GM20000 (cell line): ENCODE measurements at regions not wholly inside any gene's neighbourhood (a gene's known extent, or its start where the extent isn't known, plus 50 kb on each side); places are given as distances from the start of the nearest gene placed in this dataset.

Experiments used
- DNase-seq: peaks from one replicate; pipeline ENCODE4 v3.0.0; 2012; ENCODE audit warnings: low spot score
- TF ChIP-seq, protein P1 (sequence below): IDR thresholded peaks from 2 replicates; pipeline ENCODE4 v1.5.1; 2012; ENCODE audit warnings: mild to moderate bottlenecking, control low read depth; ENCODE audit errors: extremely low read depth, missing control alignments

DNA sequence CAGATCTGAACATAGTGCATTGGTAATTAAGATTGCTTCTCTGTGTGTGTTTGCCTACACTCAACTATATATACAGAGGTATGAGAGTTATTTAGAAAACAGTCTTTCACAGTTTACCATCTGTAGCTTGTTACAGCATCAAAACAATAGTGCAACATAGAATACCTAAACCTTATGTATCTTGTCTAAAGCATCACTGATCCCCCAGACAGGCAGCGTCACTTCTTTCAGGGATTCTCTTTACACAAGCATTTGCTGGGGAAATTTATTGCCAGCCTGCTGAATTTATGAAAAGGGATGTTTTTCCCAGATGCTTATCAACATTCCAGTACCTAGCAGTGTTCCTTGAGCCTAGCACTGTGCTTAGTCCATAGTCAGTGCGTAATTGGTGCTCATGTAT lies 195.8 kb upstream of the COL8A1 start:
- no peak for DNase-seq
- TF ChIP-seq, protein P1, sequence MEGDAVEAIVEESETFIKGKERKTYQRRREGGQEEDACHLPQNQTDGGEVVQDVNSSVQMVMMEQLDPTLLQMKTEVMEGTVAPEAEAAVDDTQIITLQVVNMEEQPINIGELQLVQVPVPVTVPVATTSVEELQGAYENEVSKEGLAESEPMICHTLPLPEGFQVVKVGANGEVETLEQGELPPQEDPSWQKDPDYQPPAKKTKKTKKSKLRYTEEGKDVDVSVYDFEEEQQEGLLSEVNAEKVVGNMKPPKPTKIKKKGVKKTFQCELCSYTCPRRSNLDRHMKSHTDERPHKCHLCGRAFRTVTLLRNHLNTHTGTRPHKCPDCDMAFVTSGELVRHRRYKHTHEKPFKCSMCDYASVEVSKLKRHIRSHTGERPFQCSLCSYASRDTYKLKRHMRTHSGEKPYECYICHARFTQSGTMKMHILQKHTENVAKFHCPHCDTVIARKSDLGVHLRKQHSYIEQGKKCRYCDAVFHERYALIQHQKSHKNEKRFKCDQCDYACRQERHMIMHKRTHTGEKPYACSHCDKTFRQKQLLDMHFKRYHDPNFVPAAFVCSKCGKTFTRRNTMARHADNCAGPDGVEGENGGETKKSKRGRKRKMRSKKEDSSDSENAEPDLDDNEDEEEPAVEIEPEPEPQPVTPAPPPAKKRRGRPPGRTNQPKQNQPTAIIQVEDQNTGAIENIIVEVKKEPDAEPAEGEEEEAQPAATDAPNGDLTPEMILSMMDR: no peak

DNA sequence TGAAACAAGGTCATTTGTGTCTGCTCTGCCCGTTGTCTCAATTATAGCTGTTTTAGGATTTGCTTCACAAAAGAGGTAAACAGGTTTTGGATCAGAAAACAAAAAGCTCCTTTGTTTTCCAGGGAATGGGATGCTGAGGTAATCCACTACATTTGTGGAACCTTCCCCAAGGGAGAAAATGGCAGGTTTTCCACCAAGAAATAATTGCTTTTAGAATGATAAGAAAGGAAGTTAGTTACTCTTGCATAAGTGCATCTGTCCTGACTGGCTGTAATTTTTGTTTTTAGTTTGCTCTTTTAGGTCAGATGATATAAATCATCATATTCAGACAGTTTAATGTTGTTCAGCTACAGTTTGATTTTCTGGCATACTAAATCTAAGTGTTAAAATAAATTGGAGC lies 198.5 kb upstream of the COL8A1 start:
- no peak for DNase-seq
- TF ChIP-seq, protein P1: no peak

DNA sequence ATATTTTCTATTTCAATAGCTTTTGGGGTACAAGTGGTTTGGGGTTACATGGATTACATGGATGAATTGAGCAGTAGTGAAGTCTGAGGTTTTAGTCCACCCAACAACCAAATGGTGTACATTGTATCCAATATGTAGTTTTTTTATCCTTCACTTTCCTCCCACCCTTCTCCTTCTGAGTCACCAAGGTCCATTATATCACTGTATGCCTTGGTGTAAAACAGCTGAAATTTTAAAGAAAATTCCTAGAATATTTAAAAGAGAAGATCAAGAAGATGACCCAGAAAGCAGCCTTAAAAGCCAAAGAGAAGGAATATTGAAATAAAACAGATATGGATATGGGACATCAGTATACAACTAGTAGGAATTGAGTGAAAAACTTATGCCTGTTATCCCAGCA lies 204.2 kb upstream of the COL8A1 start:
- TF ChIP-seq, protein P1: no peak
- DNase-seq: no peak

DNA sequence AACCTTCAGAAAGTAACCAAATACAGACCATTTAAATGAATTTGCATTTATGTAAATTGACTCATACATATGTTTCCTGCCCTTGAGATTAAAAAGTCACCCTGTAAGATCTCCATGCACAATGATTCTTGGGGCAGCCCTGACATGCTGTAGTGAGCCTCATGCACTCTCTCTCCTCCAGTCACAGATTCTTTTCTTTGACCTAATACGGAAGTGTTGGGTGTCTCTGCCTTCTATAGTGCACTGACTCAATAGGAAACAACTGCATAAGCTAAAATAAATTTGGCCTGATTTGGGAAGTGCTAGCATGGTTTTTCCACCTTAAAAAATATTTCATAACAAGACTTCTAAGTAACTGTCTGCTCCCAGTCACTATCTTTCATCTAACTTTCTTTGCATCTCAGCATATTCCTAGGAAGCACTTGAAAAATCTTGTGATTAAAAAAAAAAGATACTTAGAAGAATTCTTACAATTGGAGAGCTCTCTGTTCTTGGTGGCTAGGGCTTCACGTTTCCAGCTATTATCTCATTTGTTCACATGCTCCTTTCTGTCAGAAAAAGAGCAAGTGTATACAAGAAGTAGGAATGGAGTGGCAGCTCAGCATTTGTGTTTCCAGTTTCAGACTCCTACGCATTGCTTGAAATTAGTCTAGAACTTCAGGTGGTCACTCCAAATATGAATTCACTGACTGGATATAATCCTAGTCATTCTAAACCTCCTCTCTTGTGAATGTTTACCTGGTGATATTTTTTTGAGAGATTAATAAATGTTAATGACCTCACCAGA lies 207.9 kb upstream of the COL8A1 start:
- TF ChIP-seq, protein P1: no peak
- DNase-seq: peak; percentile 20

DNA sequence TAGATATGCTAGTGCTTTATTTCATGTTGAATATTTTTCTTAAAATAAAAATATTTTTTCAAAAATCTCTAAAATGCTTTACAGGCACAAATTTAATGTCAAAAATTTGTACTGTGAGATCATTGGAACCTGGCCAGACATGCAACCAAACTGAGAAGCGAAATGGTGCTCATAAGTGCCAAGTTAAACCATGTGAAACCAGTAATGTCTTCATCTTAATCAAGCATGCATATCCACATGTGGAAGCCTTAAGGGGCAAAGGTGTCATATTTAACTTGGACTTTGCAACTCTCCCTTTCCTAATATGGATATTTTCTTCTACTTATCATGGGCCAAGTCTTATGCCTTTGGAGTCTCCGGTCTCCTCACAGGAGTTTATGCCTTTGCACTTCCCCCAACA lies 208.9 kb upstream of the COL8A1 start:
- no peak for DNase-seq
- TF ChIP-seq, protein P1: no peak

DNA sequence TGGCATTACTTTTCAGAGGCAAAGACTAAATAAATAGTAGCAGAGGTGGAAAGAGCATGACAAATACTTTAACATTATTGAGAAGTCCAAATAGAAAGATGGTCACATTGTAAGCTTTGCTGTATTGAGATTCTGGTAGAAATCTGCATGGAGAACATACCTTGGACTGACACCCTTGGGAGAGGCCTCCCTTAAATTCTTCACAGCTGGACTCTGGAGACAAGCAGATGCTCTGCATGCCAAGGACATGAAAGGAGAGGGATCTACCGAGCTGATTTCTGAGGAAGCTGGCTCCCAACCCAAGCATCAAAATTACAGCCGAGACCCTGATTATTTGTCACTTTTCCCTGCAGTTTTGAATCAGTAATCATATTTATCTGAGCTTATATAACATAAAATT lies 212.5 kb upstream of the COL8A1 start:
- TF ChIP-seq, protein P1: no peak
- no peak for DNase-seq

DNA sequence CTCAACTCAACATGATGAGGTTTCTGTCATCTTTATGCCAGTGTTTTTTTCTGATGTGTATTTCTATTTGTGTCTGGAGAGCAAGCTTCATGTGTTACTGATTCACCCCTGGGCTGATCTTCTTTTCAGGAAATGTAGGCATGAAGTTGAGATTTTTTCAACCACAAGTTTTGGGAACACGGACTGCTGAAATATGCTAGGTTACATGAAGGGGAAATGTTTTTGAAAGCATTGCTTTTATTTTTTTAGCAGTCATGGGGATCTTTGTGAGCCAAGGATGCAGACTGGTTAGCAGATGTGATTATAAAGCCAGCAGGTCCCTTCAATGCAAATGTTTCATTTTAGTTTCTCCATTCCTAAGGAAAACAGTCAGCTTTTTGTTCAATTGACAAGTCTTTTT lies 219.3 kb upstream of the COL8A1 start:
- no peak for DNase-seq
- TF ChIP-seq, protein P1: no peak
